PC-3 (cell line): ENCODE measurements at regions not wholly inside any gene's neighbourhood (a gene's known extent, or its start where the extent isn't known, plus 50 kb on each side); places are given as distances from the start of the nearest gene placed in this dataset.

Experiments
- ATAC-seq: fragments of 200-7000 bp; cut with Tn5 transposase; 2 replicates; pipeline ENCODE4 v1.9.1; 2020; ENCODE audit warnings: mild to moderate bottlenecking, moderate library complexity
- BruUV-seq: library from RNA; stranded (reverse); fragments of 400-500 nt; replicated peaks from 2 replicates; lab custom pipeline; 2021; lab: Mats Ljungman, UMichigan
- CTCF ChIA-PET: fragments of 300-600 bp; sonication (Branson Sonifier 250); formaldehyde crosslinking; loops from one replicate; lab custom pipeline; 2022; ENCODE audit warnings: antibody characterized with exemption; lab: Charles Lee
- POLR2A ChIA-PET: fragments of 300-600 bp; sonication (Branson Sonifier 250); formaldehyde crosslinking; loops from one replicate; lab custom pipeline; 2022; ENCODE audit warnings: antibody characterized with exemption; ENCODE audit not compliant: unreplicated experiment; lab: Charles Lee
- DNase-seq: peaks from one replicate; pipeline ENCODE4 v3.0.0-alpha.2; 2015
- H2AFZ ChIP-seq: fragments of 300-600 bp; sonication (generic); 2 replicates; pipeline ENCODE4 v1.6.0; 2016; ENCODE audit warnings: antibody characterized with exemption, low read length
- H3F3A ChIP-seq: fragments of 300-600 bp; sonication (generic); one replicate; pipeline ENCODE4 v1.6.0; 2017; ENCODE audit warnings: antibody characterized with exemption, low read length, control low read depth, mild to moderate bottlenecking; ENCODE audit not compliant: unreplicated experiment
- H3K27ac ChIP-seq: fragments of 300-600 bp; sonication (generic); 2 replicates; pipeline ENCODE4 v1.5.1; 2016; ENCODE audit warnings: mild to moderate bottlenecking, low read length
- H3K27me3 ChIP-seq: fragments of 300-600 bp; sonication (generic); 2 replicates; pipeline ENCODE4 v1.6.1; 2016; ENCODE audit warnings: low read length, mixed read lengths
- H3K36me3 ChIP-seq: fragments of 300-600 bp; sonication (generic); 2 replicates; pipeline ENCODE4 v1.6.1; 2016; ENCODE audit warnings: low read depth, mixed run types, low read length, mixed read lengths
- H3K4me1 ChIP-seq: fragments of 300-600 bp; sonication (generic); 2 replicates; pipeline ENCODE4 v1.5.1; 2016; ENCODE audit warnings: low read length; ENCODE audit not compliant: insufficient read depth
- H3K4me2 ChIP-seq: fragments of 300-600 bp; sonication (generic); 2 replicates; pipeline ENCODE4 v1.6.0; 2016; ENCODE audit warnings: low read length
- H3K4me3 ChIP-seq: fragments of 300-600 bp; sonication (generic); 2 replicates; pipeline ENCODE4 v1.5.1; 2016; ENCODE audit warnings: mild to moderate bottlenecking, low read length, mixed read lengths
- H3K79me2 ChIP-seq: fragments of 300-600 bp; sonication (generic); 2 replicates; pipeline ENCODE4 v1.6.1; 2017; ENCODE audit warnings: low read length, mixed read lengths
- H3K9ac ChIP-seq: fragments of 300-600 bp; sonication (generic); 2 replicates; pipeline ENCODE4 v1.6.0; 2016; ENCODE audit warnings: mild to moderate bottlenecking, low read length
- H3K9me2 ChIP-seq: fragments of 300-600 bp; sonication (generic); replicated peaks from 2 replicates; pipeline ENCODE4 v1.6.1; 2016; ENCODE audit warnings: mixed run types, low read length, mixed read lengths
- H3K9me3 ChIP-seq: fragments of 300-600 bp; sonication (generic); 2 replicates; pipeline ENCODE4 v1.6.1; 2016; ENCODE audit warnings: low read length, mixed read lengths
- H4K20me1 ChIP-seq: fragments of 300-600 bp; sonication (generic); 2 replicates; pipeline ENCODE4 v1.6.1; 2016; ENCODE audit warnings: low read length, mixed read lengths
- EZH2 ChIP-seq: fragments of 300-600 bp; sonication (generic); IDR thresholded peaks from one replicate; pipeline ENCODE4 v1.6.1; 2017; ENCODE audit warnings: antibody characterized with exemption, mild to moderate bottlenecking, low read length; ENCODE audit not compliant: unreplicated experiment
- EZH2phosphoT487 ChIP-seq: fragments of 300-600 bp; sonication (generic); IDR thresholded peaks from 2 replicates; pipeline ENCODE4 v1.6.1; 2018; ENCODE audit warnings: mild to moderate bottlenecking, antibody characterized with exemption, low read length, borderline replicate concordance
- intact Hi-C: fragments of 100-400 bp; cut with micrococcal nuclease; formaldehyde crosslinking; loops from 2 replicates; pipeline ENCODE4 v1.9.0; 2023
- TF ChIP-seq, protein P1 (sequence below): fragments of 300-600 bp; sonication (generic); conservative IDR thresholded peaks from 2 replicates; pipeline ENCODE4 v1.5.1; 2017; ENCODE audit warnings: antibody characterized with exemption, low read depth, mild to moderate bottlenecking, low read length

- no peak overlapping the region for H3K4me3 ChIP-seq
- intact Hi-C loops, result no loop called here
- no TSS peak for BruUV-seq
- no peaks in the 10 kb centered on the region for H3F3A ChIP-seq
- ATAC-seq, result no peak
- POLR2A ChIA-PET, result interaction anchor here (0.6 kb wide), 1 partner anchor 140 kb away, joined by 9 read pairs; no protein-coding TSS in a partner anchor
- no peaks in the 10 kb centered on the region for H3K36me3 ChIP-seq
- no peak for TF ChIP-seq EZH2
- TF ChIP-seq, protein P1, sequence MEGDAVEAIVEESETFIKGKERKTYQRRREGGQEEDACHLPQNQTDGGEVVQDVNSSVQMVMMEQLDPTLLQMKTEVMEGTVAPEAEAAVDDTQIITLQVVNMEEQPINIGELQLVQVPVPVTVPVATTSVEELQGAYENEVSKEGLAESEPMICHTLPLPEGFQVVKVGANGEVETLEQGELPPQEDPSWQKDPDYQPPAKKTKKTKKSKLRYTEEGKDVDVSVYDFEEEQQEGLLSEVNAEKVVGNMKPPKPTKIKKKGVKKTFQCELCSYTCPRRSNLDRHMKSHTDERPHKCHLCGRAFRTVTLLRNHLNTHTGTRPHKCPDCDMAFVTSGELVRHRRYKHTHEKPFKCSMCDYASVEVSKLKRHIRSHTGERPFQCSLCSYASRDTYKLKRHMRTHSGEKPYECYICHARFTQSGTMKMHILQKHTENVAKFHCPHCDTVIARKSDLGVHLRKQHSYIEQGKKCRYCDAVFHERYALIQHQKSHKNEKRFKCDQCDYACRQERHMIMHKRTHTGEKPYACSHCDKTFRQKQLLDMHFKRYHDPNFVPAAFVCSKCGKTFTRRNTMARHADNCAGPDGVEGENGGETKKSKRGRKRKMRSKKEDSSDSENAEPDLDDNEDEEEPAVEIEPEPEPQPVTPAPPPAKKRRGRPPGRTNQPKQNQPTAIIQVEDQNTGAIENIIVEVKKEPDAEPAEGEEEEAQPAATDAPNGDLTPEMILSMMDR, result no peak
- no peak for TF ChIP-seq EZH2phosphoT487
- H2AFZ ChIP-seq, result no peak overlapping the region
- H3K27ac ChIP-seq, result no peak overlapping the region
- no peak overlapping the region for H3K4me2 ChIP-seq
- H3K79me2 ChIP-seq, result no peaks in the 10 kb centered on the region
- no peaks in the 10 kb centered on the region for H4K20me1 ChIP-seq
- DNase-seq, result no peak
- no peaks in the 10 kb centered on the region for H3K9me2 ChIP-seq
- H3K4me1 ChIP-seq, result no peaks in the 10 kb centered on the region
- peaks cover 6% of the 10 kb centered on the region; the same call in 1 of the 2 replicates for H3K9me3 ChIP-seq
- CTCF ChIA-PET, result no interaction called here
- no peak overlapping the region for H3K9ac ChIP-seq
- no peaks in the 10 kb centered on the region for H3K27me3 ChIP-seq
These were observed 87.5 kb downstream of the ANKRD7 start for GRCh38 chr7:118312051-118312450.

GRCh38 chr7:118312966-118313365 is 88.5 kb downstream of the ANKRD7 start:
- DNase-seq (no peak), ATAC-seq (no peak)
- H3F3A ChIP-seq, result no peaks in the 10 kb centered on the region
- H3K79me2 ChIP-seq, result no peaks in the 10 kb centered on the region
- TF ChIP-seq, protein P1, result no peak
- TF ChIP-seq EZH2 (no peak), EZH2phosphoT487 (no peak)
- H3K9me3 ChIP-seq, result peaks cover 6% of the 10 kb centered on the region; the same call in 1 of the 2 replicates
- no peak overlapping the region for H3K4me2 ChIP-seq
- no TSS peak for BruUV-seq
- H3K9me2 ChIP-seq, result no peaks in the 10 kb centered on the region
- no peaks in the 10 kb centered on the region for H4K20me1 ChIP-seq
- H3K4me1 ChIP-seq, result no peaks in the 10 kb centered on the region
- no peaks in the 10 kb centered on the region for H3K27me3 ChIP-seq
- no peak overlapping the region for H3K4me3 ChIP-seq
- CTCF ChIA-PET, result no interaction called here
- H3K36me3 ChIP-seq, result no peaks in the 10 kb centered on the region
- intact Hi-C loops, result no loop called here
- POLR2A ChIA-PET, result no interaction called here
- H2AFZ ChIP-seq, result no peak overlapping the region
- no peak overlapping the region for H3K9ac ChIP-seq
- H3K27ac ChIP-seq, result no peak overlapping the region

DNA sequence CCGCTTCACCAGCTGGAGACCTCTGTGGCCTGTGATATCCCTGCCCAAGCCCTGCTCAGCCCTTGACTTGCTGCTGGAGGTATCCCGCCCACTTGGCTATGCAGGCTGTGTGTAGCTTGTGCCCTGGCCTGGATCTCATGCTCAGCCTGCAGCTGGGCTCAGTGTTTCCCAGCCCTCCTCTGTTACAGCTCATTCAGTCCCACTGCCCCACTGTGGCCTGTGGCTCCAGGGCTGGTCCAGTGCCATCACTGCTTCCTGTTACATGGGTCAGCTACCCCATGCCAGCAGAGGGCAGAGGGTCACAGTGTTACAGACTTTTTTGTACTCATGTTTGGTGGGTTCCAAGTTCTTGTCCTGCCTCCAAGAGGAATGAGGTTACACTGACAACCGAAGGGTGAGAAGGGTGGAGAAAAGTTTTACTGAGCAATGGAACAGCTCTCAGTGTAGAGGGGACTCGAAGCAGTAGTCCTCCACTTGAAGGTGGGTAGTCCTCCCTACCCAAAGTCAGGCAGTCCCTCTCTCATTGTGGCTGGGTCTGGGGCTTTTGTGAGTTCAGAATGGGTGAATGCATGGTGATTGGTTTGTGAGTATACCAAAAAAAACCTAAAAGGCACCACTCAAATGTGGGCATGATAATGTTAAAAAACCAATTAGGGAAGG is 100.4 kb downstream of the ANKRD7 start:
- Histone ChIP-seq H3K4me1 (no peaks in the 10 kb centered on the region), H3K79me2 (no peaks in the 10 kb centered on the region), H2AFZ (no peak overlapping the region), H3K4me2 (no peak overlapping the region), H3K27me3 (no peaks in the 10 kb centered on the region), H3K36me3 (no peaks in the 10 kb centered on the region), H3K9me2 (no peaks in the 10 kb centered on the region), H3K4me3 (no peak overlapping the region), H3K9me3 (no peaks in the 10 kb centered on the region), H4K20me1 (no peaks in the 10 kb centered on the region), H3K27ac (no peak overlapping the region), H3K9ac (no peak overlapping the region), H3F3A (no peaks in the 10 kb centered on the region)
- DNase-seq (no peak), ATAC-seq (no peak)
- POLR2A ChIA-PET, result no interaction called here
- CTCF ChIA-PET, result no interaction called here
- intact Hi-C loops, result no loop called here
- no TSS peak for BruUV-seq
- TF ChIP-seq EZH2 (no peak), EZH2phosphoT487 (no peak)
- TF ChIP-seq, protein P1, result no peak
